Loucy (cell line): ENCODE measurements at regions not wholly inside any gene's neighbourhood (a gene's known extent, or its start where the extent isn't known, plus 50 kb on each side); places are given as distances from the start of the nearest gene placed in this dataset.

Experiments
- EZH2phosphoT487 ChIP-seq: fragments of 200-600 bp; IDR thresholded peaks from 2 replicates; pipeline ENCODE4 v1.6.1; 2018; ENCODE audit warnings: antibody characterized with exemption, mild to moderate bottlenecking, moderate library complexity, borderline replicate concordance
- TF ChIP-seq, protein P1 (sequence below): fragments of 200-600 bp; sonication (generic); conservative IDR thresholded peaks from 2 replicates; pipeline ENCODE4 v1.5.1; 2014; ENCODE audit warnings: mild to moderate bottlenecking, antibody characterized with exemption, low read length

DNA sequence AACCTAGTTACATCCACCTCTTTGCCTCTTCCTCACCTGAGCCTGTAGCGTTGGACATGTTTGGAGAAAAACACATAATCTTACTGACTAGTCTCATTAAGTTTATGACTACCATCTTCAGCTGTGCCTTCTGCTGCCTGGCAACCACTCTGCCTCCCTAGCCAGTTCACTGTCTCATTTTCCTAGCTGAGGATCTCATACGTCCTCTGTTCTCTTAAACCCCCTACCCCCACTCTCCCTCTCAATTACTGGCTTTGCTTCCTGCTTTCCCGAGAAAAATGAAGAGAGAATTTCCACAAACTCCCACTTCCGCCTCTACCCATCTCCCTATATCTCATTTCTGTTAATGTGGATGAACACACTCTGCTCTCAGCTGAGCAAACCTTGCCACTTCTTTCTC, 239.3 kb upstream of the POU2AF2 start:
- TF ChIP-seq, protein P1, sequence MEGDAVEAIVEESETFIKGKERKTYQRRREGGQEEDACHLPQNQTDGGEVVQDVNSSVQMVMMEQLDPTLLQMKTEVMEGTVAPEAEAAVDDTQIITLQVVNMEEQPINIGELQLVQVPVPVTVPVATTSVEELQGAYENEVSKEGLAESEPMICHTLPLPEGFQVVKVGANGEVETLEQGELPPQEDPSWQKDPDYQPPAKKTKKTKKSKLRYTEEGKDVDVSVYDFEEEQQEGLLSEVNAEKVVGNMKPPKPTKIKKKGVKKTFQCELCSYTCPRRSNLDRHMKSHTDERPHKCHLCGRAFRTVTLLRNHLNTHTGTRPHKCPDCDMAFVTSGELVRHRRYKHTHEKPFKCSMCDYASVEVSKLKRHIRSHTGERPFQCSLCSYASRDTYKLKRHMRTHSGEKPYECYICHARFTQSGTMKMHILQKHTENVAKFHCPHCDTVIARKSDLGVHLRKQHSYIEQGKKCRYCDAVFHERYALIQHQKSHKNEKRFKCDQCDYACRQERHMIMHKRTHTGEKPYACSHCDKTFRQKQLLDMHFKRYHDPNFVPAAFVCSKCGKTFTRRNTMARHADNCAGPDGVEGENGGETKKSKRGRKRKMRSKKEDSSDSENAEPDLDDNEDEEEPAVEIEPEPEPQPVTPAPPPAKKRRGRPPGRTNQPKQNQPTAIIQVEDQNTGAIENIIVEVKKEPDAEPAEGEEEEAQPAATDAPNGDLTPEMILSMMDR: no peak
- no peak for TF ChIP-seq EZH2phosphoT487
